ENCODE measurements at regions not wholly inside any gene's neighbourhood (a gene's known extent, or its start where the extent isn't known, plus 50 kb on each side); places are given as distances from the start of the nearest gene placed in this dataset.

GRCh38 chr12:118553856-118554504 lies 177.6 kb downstream of the SUDS3 start:
- no peaks in the 10 kb centered on the region for H3K9me3 ChIP-seq (ENCODE audit: control insufficient read depth in 4 of 4, low read length in 3 of 4)
- H3K4me1 ChIP-seq (ENCODE audit: control insufficient read depth in 4 of 4, insufficient read depth in 4 of 4, low read length in 3 of 4): no peaks in the 10 kb centered on the region
- no peak overlapping the region for H3K4me3 ChIP-seq (ENCODE audit: low read depth in 1 of 3, low read length in 3 of 3)
- WGBS: 63% methylated on average over 5 of the region's 5 CpGs
- no peaks in the 10 kb centered on the region for H3K27me3 ChIP-seq (ENCODE audit: control insufficient read depth in 4 of 4, insufficient read depth in 4 of 4, low read length in 3 of 4)
- no peak for DNase-seq (ENCODE audit: low spot score)
- no peak overlapping the region for H3K27ac ChIP-seq (ENCODE audit: low read depth in 1 of 2, low read length in 2 of 2)
- TF ChIP-seq REST (IDR thresholded peaks at IDR 0.05) (no peak), SP1 (IDR thresholded peaks at IDR 0.05) (no peak), JUND (IDR thresholded peaks at IDR 0.05) (no peak), EGR1 (IDR thresholded peaks at IDR 0.05; ENCODE audit: low read depth in 2 of 2) (no peak), TAF1 (conservative IDR thresholded peaks at IDR 0.05) (no peak), MAX (IDR thresholded peaks at IDR 0.05) (no peak), GABPA (IDR thresholded peaks at IDR 0.05 in 1 of 2, conservative IDR thresholded peaks at IDR 0.05 in 1 of 2) (no peak), CTCF (IDR thresholded peaks at IDR 0.05; ENCODE audit: low read depth, low read length, missing input control) (no peak), HNF4G (IDR thresholded peaks at IDR 0.05) (no peak), ATF3 (IDR thresholded peaks at IDR 0.05) (no peak), FOXA1 (IDR thresholded peaks at IDR 0.05) (no peak), NR2F2 (IDR thresholded peaks at IDR 0.05) (no peak), RAD21 (IDR thresholded peaks at IDR 0.05) (no peak)
- H3K9ac ChIP-seq (ENCODE audit: low read depth in 1 of 2, low read length in 2 of 2): no peak overlapping the region
- H3K36me3 ChIP-seq (ENCODE audit: control insufficient read depth in 4 of 4, insufficient read depth in 3 of 4, low read depth in 1 of 4, low read length in 3 of 4): no peaks in the 10 kb centered on the region

- no peaks in the 10 kb centered on the region for H3K4me1 ChIP-seq (ENCODE audit: control insufficient read depth in 4 of 4, insufficient read depth in 4 of 4, low read length in 3 of 4)
- no peaks in the 10 kb centered on the region for H3K27me3 ChIP-seq (ENCODE audit: control insufficient read depth in 4 of 4, insufficient read depth in 4 of 4, low read length in 3 of 4)
- H3K36me3 ChIP-seq (ENCODE audit: control insufficient read depth in 4 of 4, insufficient read depth in 3 of 4, low read depth in 1 of 4, low read length in 3 of 4): no peaks in the 10 kb centered on the region
- H3K9ac ChIP-seq (ENCODE audit: low read depth in 1 of 2, low read length in 2 of 2): no peak overlapping the region
- H3K4me3 ChIP-seq (ENCODE audit: low read depth in 1 of 3, low read length in 3 of 3): no peak overlapping the region
- no peak overlapping the region for H3K27ac ChIP-seq (ENCODE audit: low read depth in 1 of 2, low read length in 2 of 2)
- DNase-seq (ENCODE audit: low spot score): no peak
- 73% methylated on average over 4 of the region's 4 CpGs for WGBS
- no peaks in the 10 kb centered on the region for H3K9me3 ChIP-seq (ENCODE audit: control insufficient read depth in 4 of 4, low read length in 3 of 4)
- no peak for TF ChIP-seq REST (IDR thresholded peaks at IDR 0.05)
- no peak for TF ChIP-seq FOXA2 (IDR thresholded peaks at IDR 0.05)
- no peak for TF ChIP-seq EGR1 (IDR thresholded peaks at IDR 0.05; ENCODE audit: low read depth in 2 of 2)
- no peak for TF ChIP-seq ZBTB33 (IDR thresholded peaks at IDR 0.05)
- no peak for TF ChIP-seq CTCF (IDR thresholded peaks at IDR 0.05; ENCODE audit: low read depth, low read length, missing input control)
- TF ChIP-seq HNF4G (IDR thresholded peaks at IDR 0.05): no peak
- TF ChIP-seq SP1 (IDR thresholded peaks at IDR 0.05): no peak
- no peak for TF ChIP-seq ATF3 (IDR thresholded peaks at IDR 0.05)
- TF ChIP-seq FOXA1 (IDR thresholded peaks at IDR 0.05): no peak
- no peak for TF ChIP-seq GABPA (IDR thresholded peaks at IDR 0.05 in 1 of 2, conservative IDR thresholded peaks at IDR 0.05 in 1 of 2)
- TF ChIP-seq MAX (IDR thresholded peaks at IDR 0.05): no peak
- no peak for TF ChIP-seq RAD21 (IDR thresholded peaks at IDR 0.05)
- no peak for TF ChIP-seq JUND (IDR thresholded peaks at IDR 0.05)
- no peak for TF ChIP-seq NR2F2 (IDR thresholded peaks at IDR 0.05)
These were observed 182.6 kb downstream of the SUDS3 start for GRCh38 chr12:118558941-118559340.
